Keratinocyte (primary cell): ENCODE measurements at regions not wholly inside any gene's neighbourhood (a gene's known extent, or its start where the extent isn't known, plus 50 kb on each side); places are given as distances from the start of the nearest gene placed in this dataset.

ENCODE experiments used
- DNase-seq: peaks from one replicate; pipeline ENCODE4 v3.0.0-alpha.2; 2011; ENCODE audit warnings: low read depth, missing footprints, low spot score
- FAIRE-seq: peaks from 2 replicates; lab custom pipeline; 2011; peaks lifted over from hg19 to GRCh38; lab: Jason Lieb, UNC
- H2AFZ ChIP-seq: 2 replicates; pipeline ENCODE4 v1.6.0; 2012; ENCODE audit warnings: low read length, control low read depth, inconsistent platforms; ENCODE audit not compliant: control insufficient read depth
- H3K27ac ChIP-seq: 2 replicates; pipeline ENCODE4 v1.5.1; 2011; ENCODE audit warnings: low read length; ENCODE audit not compliant: control insufficient read depth, insufficient read depth
- H3K27me3 ChIP-seq: 3 replicates; pipeline ENCODE4 v1.6.0; 2011; ENCODE audit warnings: low read length; ENCODE audit not compliant: control insufficient read depth, insufficient read depth; ENCODE audit errors: extremely low read depth
- H3K36me3 ChIP-seq, 2 experiments: 2 replicates in 1 of 2; 3 replicates in 1 of 2; pipeline ENCODE4 v1.5.1; 2011; ENCODE audit warnings: low read length in 2 of 2, mild to moderate bottlenecking in 1 of 2; ENCODE audit not compliant: control insufficient read depth in 2 of 2, insufficient read depth in 2 of 2; ENCODE audit errors: extremely low read depth in 1 of 2
- H3K4me1 ChIP-seq: 3 replicates; pipeline ENCODE4 v1.5.1; 2011; ENCODE audit warnings: low read length; ENCODE audit not compliant: control insufficient read depth, insufficient read depth; ENCODE audit errors: extremely low read depth
- H3K4me2 ChIP-seq: 3 replicates; pipeline ENCODE4 v1.6.0; 2011; ENCODE audit warnings: low read depth, low read length; ENCODE audit not compliant: control insufficient read depth, insufficient read depth; ENCODE audit errors: extremely low read depth
- H3K4me3 ChIP-seq, 3 experiments: fragments of 200-600 bp in 1 of 3; sonication (generic) in 1 of 3; 2 replicates in 2 of 3; 3 replicates in 1 of 3; pipeline ENCODE4 v1.5.1; 2011 to 2016; ENCODE audit warnings: low read length in 3 of 3, mild to moderate bottlenecking in 3 of 3, control low read depth in 2 of 3, inconsistent platforms in 1 of 3, low read depth in 1 of 3, mixed read lengths in 1 of 3, mixed run types in 1 of 3, moderate library complexity in 1 of 3; ENCODE audit not compliant: control insufficient read depth in 2 of 3, insufficient read depth in 2 of 3; ENCODE audit errors: extremely low read depth in 1 of 3
- H3K79me2 ChIP-seq: 2 replicates; pipeline ENCODE4 v1.6.0; 2012; ENCODE audit warnings: low read length; ENCODE audit not compliant: control insufficient read depth, insufficient read depth
- H3K9ac ChIP-seq: 3 replicates; pipeline ENCODE4 v1.6.0; 2011; ENCODE audit warnings: low read length; ENCODE audit not compliant: control insufficient read depth, insufficient read depth; ENCODE audit errors: extremely low read depth
- H3K9me1 ChIP-seq: 3 replicates; pipeline ENCODE4 v1.6.0; 2011; ENCODE audit warnings: low read length; ENCODE audit not compliant: control insufficient read depth, insufficient read depth; ENCODE audit errors: extremely low read depth
- H3K9me3 ChIP-seq: 2 replicates; pipeline ENCODE4 v1.5.1; 2012; ENCODE audit warnings: low read depth, low read length; ENCODE audit not compliant: control insufficient read depth
- H4K20me1 ChIP-seq: 3 replicates; pipeline ENCODE4 v1.6.0; 2011; ENCODE audit warnings: low read length; ENCODE audit not compliant: control insufficient read depth, insufficient read depth; ENCODE audit errors: extremely low read depth
- CTCF ChIP-seq, 3 experiments: IDR thresholded peaks in 1 of 3; conservative IDR thresholded peaks in 1 of 3; optimal IDR thresholded peaks in 1 of 3; 2 replicates in 2 of 3; 3 replicates in 1 of 3; pipeline versions ENCODE3 to v1.5.1; 2011; ENCODE audit warnings: low read length in 3 of 3, mild to moderate bottlenecking in 3 of 3, moderate library complexity in 2 of 3, control low read depth in 1 of 3, inconsistent platforms in 1 of 3; ENCODE audit not compliant: insufficient read depth in 2 of 3; ENCODE audit errors: extremely low read depth in 1 of 3
- EZH2 ChIP-seq: IDR thresholded peaks from one replicate; pipeline ENCODE4 v1.6.1; 2012; ENCODE audit warnings: inconsistent platforms, mild to moderate bottlenecking, low read length, moderate library complexity
- dilution Hi-C: fragments of 300-500 bp; cut with MboI; formaldehyde crosslinking; loops from one replicate; pipeline ENCODE4 v1.7.0; 2020; ENCODE audit warnings: low sequenced_read_pairs; ENCODE audit not compliant: extremely low pct_ligation_motif_present

GRCh38 chr17:34098699-34099098 lies 156.4 kb upstream of the CCL2 start:
- H2AFZ ChIP-seq, result no peak overlapping the region
- H3K9me1 ChIP-seq, result no peaks in the 10 kb centered on the region
- H3K9ac ChIP-seq, result no peak overlapping the region
- TF ChIP-seq EZH2 (no peak), CTCF (optimal IDR thresholded peaks at IDR 0.05 in 1 of 3, IDR thresholded peaks at IDR 0.05 in 1 of 3, conservative IDR thresholded peaks at IDR 0.05 in 1 of 3; ENCODE audit: extremely low read depth in 1 of 3, insufficient read depth in 2 of 3, low read length in 3 of 3) (no peak)
- no peaks in the 10 kb centered on the region for H3K27me3 ChIP-seq
- no peaks in the 10 kb centered on the region for H3K79me2 ChIP-seq
- H3K4me1 ChIP-seq, result no peaks in the 10 kb centered on the region
- no peaks in the 10 kb centered on the region for H3K9me3 ChIP-seq
- no peak overlapping the region for H3K27ac ChIP-seq
- H3K36me3 ChIP-seq, result no peaks in the 10 kb centered on the region
- no peaks in the 10 kb centered on the region for H4K20me1 ChIP-seq
- dilution Hi-C loops, result no loop called here
- H3K4me2 ChIP-seq, result no peak overlapping the region
- DNase-seq (no peak), FAIRE-seq (no peak)
- no peak overlapping the region for H3K4me3 ChIP-seq

DNA sequence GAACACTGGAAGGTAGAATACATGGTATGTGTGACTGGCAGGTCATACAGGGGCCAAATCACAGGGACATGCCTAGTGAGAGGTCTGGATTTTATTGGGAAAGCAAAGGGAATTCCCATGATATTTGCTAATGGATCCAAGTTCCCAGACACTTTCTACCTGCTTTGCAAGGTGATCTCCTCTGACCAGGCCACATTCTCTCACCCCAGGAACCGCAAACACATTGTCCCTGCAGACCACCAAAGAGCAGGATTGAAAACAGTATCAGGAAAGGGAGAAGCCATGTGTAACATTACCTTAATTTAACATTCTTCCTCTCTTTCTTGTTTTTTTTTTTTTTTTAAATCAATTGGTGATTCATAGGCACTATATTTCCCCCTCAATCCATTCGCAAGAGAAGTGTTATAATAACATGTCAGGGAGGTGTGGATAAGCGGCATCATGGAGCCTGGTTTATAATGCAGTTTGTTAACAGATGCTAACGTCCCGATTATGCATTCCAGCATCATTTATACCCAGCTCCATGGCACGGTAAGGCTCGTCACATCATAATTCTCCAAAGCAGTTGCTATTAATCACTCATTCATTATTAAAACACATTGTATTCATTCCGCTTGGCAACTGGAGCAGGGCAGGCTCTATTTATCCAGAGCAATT lies 155.1 kb upstream of the CCL2 start:
- FAIRE-seq (no peak), DNase-seq (no peak)
- no peak overlapping the region for H3K4me3 ChIP-seq
- no peaks in the 10 kb centered on the region for H3K27me3 ChIP-seq
- no peaks in the 10 kb centered on the region for H3K4me1 ChIP-seq
- no peaks in the 10 kb centered on the region for H3K9me3 ChIP-seq
- no peak overlapping the region for H3K9ac ChIP-seq
- H3K9me1 ChIP-seq, result no peaks in the 10 kb centered on the region
- H3K4me2 ChIP-seq, result no peak overlapping the region
- no peaks in the 10 kb centered on the region for H3K36me3 ChIP-seq
- dilution Hi-C loops, result no loop called here
- H4K20me1 ChIP-seq, result no peaks in the 10 kb centered on the region
- TF ChIP-seq EZH2 (no peak), CTCF (optimal IDR thresholded peaks at IDR 0.05 in 1 of 3, IDR thresholded peaks at IDR 0.05 in 1 of 3, conservative IDR thresholded peaks at IDR 0.05 in 1 of 3; ENCODE audit: extremely low read depth in 1 of 3, insufficient read depth in 2 of 3, low read length in 3 of 3) (no peak)
- no peak overlapping the region for H3K27ac ChIP-seq
- no peaks in the 10 kb centered on the region for H3K79me2 ChIP-seq
- H2AFZ ChIP-seq, result no peak overlapping the region
